HEK293 (cell line): ENCODE measurements at regions not wholly inside any gene's neighbourhood (a gene's known extent, or its start where the extent isn't known, plus 50 kb on each side); places are given as distances from the start of the nearest gene placed in this dataset.

Experiments used
- CTCF ChIA-PET: fragments of 350-600 bp; formaldehyde crosslinking; extraction: SDS; loops from one replicate; lab custom pipeline; 2021; ENCODE audit warnings: antibody characterized with exemption; lab: Yijun Ruan, JAX
- POLR2A ChIA-PET: fragments of 300-600 bp; formaldehyde crosslinking; extraction: SDS; loops from one replicate; lab custom pipeline; 2020; ENCODE audit warnings: antibody characterized with exemption, inconsistent platforms; lab: Yijun Ruan, JAX
- H3K27ac ChIP-seq: fragments of 200-500 bp; sonication (Bioruptor generic); 2 replicates; pipeline ENCODE4 v1.5.1; 2014; ENCODE audit warnings: low read depth, low read length, control low read depth, inconsistent platforms; ENCODE audit errors: extremely low read depth
- H3K36me3 ChIP-seq, 2 experiments: fragments of 200-500 bp in 1 of 2; sonication (Bioruptor generic) in 1 of 2; 1 replicate in 1 of 2; 2 replicates in 1 of 2; pipeline ENCODE4 v1.5.1; 2014 to 2017; ENCODE audit warnings: inconsistent platforms in 2 of 2, low read length in 2 of 2; ENCODE audit not compliant: control insufficient read depth in 2 of 2, insufficient read depth in 1 of 2
- H3K4me1 ChIP-seq: fragments of 200-500 bp; sonication (Bioruptor generic); 2 replicates; pipeline ENCODE4 v1.5.1; 2014; ENCODE audit warnings: mild to moderate bottlenecking, low read length, inconsistent platforms; ENCODE audit not compliant: control insufficient read depth, insufficient read depth
- H3K4me3 ChIP-seq: 2 replicates; pipeline ENCODE4 v1.5.1; 2011; ENCODE audit warnings: low read depth, mild to moderate bottlenecking, control low read depth, low read length, moderate library complexity
- H3K9me3 ChIP-seq: fragments of 200-500 bp; sonication (Bioruptor generic); 2 replicates; pipeline ENCODE4 v1.5.1; 2014; ENCODE audit warnings: low read depth, low read length, inconsistent platforms; ENCODE audit not compliant: control insufficient read depth, insufficient read depth
- BCL11B ChIP-seq: fragments of 450-650 bp; formaldehyde crosslinking; IDR thresholded peaks from 2 replicates; pipeline ENCODE4 v1.5.1; 2016; ENCODE audit warnings: low read depth, missing biosample characterization, missing genetic modification characterization
- KLF10 ChIP-seq: fragments of 450-650 bp; IDR thresholded peaks from 2 replicates; pipeline ENCODE4 v1.5.1; 2018; ENCODE audit warnings: missing biosample characterization, mild to moderate bottlenecking, missing genetic modification characterization
- KLF8 ChIP-seq: fragments of 450-650 bp; formaldehyde crosslinking; IDR thresholded peaks from 2 replicates; pipeline ENCODE4 v1.5.1; 2016; ENCODE audit warnings: missing biosample characterization, missing genetic modification characterization
- ZFP41 ChIP-seq: fragments of 450-650 bp; formaldehyde crosslinking; IDR thresholded peaks from 2 replicates; pipeline ENCODE4 v1.5.1; 2016; ENCODE audit warnings: missing biosample characterization, missing genetic modification characterization, borderline replicate concordance
- ZNF133 ChIP-seq: fragments of 450-650 bp; formaldehyde crosslinking; IDR thresholded peaks from 2 replicates; pipeline ENCODE4 v1.5.1; 2016; ENCODE audit warnings: missing biosample characterization, missing genetic modification characterization
- ZNF157 ChIP-seq: fragments of 450-650 bp; formaldehyde crosslinking; IDR thresholded peaks from 2 replicates; pipeline ENCODE4 v1.5.1; 2016; ENCODE audit warnings: missing biosample characterization, missing genetic modification characterization
- ZNF223 ChIP-seq: fragments of 450-650 bp; formaldehyde crosslinking; IDR thresholded peaks from 2 replicates; pipeline ENCODE4 v1.5.1; 2016; ENCODE audit warnings: missing biosample characterization, missing genetic modification characterization
- ZNF292 ChIP-seq: fragments of 450-650 bp; formaldehyde crosslinking; IDR thresholded peaks from 2 replicates; pipeline ENCODE4 v1.5.1; 2016; ENCODE audit warnings: low read depth, missing biosample characterization, missing genetic modification characterization, borderline replicate concordance
- ZNF302 ChIP-seq: fragments of 450-650 bp; formaldehyde crosslinking; IDR thresholded peaks from 2 replicates; pipeline ENCODE4 v1.5.1; 2016; ENCODE audit warnings: missing biosample characterization, missing genetic modification characterization, low read depth
- ZNF670 ChIP-seq: fragments of 450-650 bp; formaldehyde crosslinking; IDR thresholded peaks from 2 replicates; pipeline ENCODE4 v1.5.1; 2016; ENCODE audit warnings: missing biosample characterization, missing genetic modification characterization, low read depth
- ZNF791 ChIP-seq: fragments of 450-650 bp; formaldehyde crosslinking; IDR thresholded peaks from 2 replicates; pipeline ENCODE4 v1.5.1; 2016; ENCODE audit warnings: missing biosample characterization, missing genetic modification characterization
- ZNF830 ChIP-seq: fragments of 450-650 bp; IDR thresholded peaks from 2 replicates; pipeline ENCODE4 v1.5.0; 2018; ENCODE audit warnings: missing biosample characterization, missing genetic modification characterization, low read depth, mild to moderate bottlenecking, moderate library complexity
- ZNF837 ChIP-seq: fragments of 450-650 bp; formaldehyde crosslinking; IDR thresholded peaks from 2 replicates; pipeline ENCODE4 v1.5.1; 2016; ENCODE audit warnings: missing biosample characterization, missing genetic modification characterization
- ZSCAN23 ChIP-seq: fragments of 450-650 bp; formaldehyde crosslinking; IDR thresholded peaks from 2 replicates; pipeline ENCODE4 v1.5.1; 2016; ENCODE audit warnings: missing biosample characterization, missing genetic modification characterization
- TF ChIP-seq, protein P1 (sequence below): fragments of 450-650 bp; formaldehyde crosslinking; IDR thresholded peaks from 2 replicates; pipeline ENCODE4 v1.5.1; 2016; ENCODE audit warnings: missing biosample characterization, missing genetic modification characterization
- TF ChIP-seq, protein P2 (sequence below): fragments of 450-650 bp; formaldehyde crosslinking; IDR thresholded peaks from 2 replicates; pipeline ENCODE4 v1.5.1; 2016; ENCODE audit warnings: missing biosample characterization, missing genetic modification characterization
- TF ChIP-seq, protein P3 (sequence below): fragments of 450-650 bp; formaldehyde crosslinking; IDR thresholded peaks from 2 replicates; pipeline ENCODE4 v1.5.0; 2017; ENCODE audit warnings: missing biosample characterization, missing genetic modification characterization, borderline replicate concordance
- TF ChIP-seq, protein P4 (sequence below): fragments of 450-650 bp; formaldehyde crosslinking; IDR thresholded peaks from 2 replicates; pipeline ENCODE4; 2016; ENCODE audit warnings: missing biosample characterization, missing genetic modification characterization

DNA sequence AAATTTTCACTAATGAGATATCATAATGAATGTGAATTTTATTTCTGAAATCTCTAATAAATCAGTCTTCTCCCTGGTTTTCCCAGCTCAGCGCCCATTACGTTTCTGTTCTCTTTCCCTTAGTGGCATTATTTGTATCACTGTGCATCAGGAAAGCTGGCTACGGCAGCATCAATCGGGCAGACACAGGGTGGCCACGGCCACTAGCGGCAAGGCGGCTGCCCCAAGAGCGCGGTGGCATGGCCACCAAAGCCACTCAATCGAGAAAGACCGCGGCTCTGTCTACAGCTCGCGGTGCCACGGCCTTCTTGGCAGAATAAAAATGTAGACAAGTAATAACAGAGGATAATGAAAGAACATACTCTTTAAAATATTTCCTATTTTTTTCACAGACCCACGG is 168.0 kb downstream of the RPIA start:
- H3K27ac ChIP-seq: no peak overlapping the region
- ChIA-PET POLR2A (no interaction called here), CTCF (interaction anchor here (0.7 to 4.3 kb wide), 7 partner anchors 10 to 27 kb away, joined by 3 to 24 read pairs (median 4); no protein-coding TSS in a partner anchor)
- no peaks in the 10 kb centered on the region for H3K4me1 ChIP-seq
- H3K4me3 ChIP-seq: no peak overlapping the region
- no peak for TF ChIP-seq ZNF837 (tag by site-specific recombination)
- no peak for TF ChIP-seq ZNF302 (tag by site-specific recombination)
- TF ChIP-seq, protein P1, sequence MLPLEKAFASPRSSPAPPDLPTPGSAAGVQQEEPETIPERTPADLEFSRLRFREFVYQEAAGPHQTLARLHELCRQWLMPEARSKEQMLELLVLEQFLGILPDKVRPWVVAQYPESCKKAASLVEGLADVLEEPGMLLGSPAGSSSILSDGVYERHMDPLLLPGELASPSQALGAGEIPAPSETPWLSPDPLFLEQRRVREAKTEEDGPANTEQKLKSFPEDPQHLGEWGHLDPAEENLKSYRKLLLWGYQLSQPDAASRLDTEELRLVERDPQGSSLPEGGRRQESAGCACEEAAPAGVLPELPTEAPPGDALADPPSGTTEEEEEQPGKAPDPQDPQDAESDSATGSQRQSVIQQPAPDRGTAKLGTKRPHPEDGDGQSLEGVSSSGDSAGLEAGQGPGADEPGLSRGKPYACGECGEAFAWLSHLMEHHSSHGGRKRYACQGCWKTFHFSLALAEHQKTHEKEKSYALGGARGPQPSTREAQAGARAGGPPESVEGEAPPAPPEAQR (tag by site-specific recombination): no peak
- TF ChIP-seq KLF10 (tag by site-specific recombination): no peak
- TF ChIP-seq ZNF157 (tag by site-specific recombination): no peak
- no peak for TF ChIP-seq BCL11B
- no peak for TF ChIP-seq ZNF791 (tag by site-specific recombination)
- TF ChIP-seq, protein P2, sequence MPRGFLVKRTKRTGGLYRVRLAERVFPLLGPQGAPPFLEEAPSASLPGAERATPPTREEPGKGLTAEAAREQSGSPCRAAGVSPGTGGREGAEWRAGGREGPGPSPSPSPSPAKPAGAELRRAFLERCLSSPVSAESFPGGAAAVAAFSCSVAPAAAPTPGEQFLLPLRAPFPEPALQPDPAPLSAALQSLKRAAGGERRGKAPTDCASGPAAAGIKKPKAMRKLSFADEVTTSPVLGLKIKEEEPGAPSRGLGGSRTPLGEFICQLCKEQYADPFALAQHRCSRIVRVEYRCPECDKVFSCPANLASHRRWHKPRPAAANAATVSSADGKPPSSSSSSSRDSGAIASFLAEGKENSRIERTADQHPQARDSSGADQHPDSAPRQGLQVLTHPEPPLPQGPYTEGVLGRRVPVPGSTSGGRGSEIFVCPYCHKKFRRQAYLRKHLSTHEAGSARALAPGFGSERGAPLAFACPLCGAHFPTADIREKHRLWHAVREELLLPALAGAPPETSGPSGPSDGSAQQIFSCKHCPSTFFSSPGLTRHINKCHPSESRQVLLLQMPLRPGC (tag by site-specific recombination): no peak
- TF ChIP-seq ZNF133 (tag by site-specific recombination): no peak
- TF ChIP-seq ZNF670 (tag by site-specific recombination): no peak
- TF ChIP-seq, protein P3, sequence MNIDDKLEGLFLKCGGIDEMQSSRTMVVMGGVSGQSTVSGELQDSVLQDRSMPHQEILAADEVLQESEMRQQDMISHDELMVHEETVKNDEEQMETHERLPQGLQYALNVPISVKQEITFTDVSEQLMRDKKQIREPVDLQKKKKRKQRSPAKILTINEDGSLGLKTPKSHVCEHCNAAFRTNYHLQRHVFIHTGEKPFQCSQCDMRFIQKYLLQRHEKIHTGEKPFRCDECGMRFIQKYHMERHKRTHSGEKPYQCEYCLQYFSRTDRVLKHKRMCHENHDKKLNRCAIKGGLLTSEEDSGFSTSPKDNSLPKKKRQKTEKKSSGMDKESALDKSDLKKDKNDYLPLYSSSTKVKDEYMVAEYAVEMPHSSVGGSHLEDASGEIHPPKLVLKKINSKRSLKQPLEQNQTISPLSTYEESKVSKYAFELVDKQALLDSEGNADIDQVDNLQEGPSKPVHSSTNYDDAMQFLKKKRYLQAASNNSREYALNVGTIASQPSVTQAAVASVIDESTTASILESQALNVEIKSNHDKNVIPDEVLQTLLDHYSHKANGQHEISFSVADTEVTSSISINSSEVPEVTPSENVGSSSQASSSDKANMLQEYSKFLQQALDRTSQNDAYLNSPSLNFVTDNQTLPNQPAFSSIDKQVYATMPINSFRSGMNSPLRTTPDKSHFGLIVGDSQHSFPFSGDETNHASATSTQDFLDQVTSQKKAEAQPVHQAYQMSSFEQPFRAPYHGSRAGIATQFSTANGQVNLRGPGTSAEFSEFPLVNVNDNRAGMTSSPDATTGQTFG (tag by site-specific recombination): no peak
- no peak for TF ChIP-seq ZNF292 (tag by site-specific recombination)
- TF ChIP-seq ZFP41 (tag by site-specific recombination): no peak
- no peak for TF ChIP-seq KLF8
- TF ChIP-seq, protein P4, sequence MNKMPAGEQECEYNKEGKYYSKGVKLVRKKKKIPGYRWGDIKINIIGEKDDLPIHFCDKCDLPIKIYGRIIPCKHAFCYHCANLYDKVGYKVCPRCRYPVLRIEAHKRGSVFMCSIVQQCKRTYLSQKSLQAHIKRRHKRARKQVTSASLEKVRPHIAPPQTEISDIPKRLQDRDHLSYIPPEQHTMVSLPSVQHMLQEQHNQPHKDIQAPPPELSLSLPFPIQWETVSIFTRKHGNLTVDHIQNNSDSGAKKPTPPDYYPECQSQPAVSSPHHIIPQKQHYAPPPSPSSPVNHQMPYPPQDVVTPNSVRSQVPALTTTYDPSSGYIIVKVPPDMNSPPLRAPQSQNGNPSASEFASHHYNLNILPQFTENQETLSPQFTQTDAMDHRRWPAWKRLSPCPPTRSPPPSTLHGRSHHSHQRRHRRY (tag by site-specific recombination): no peak
- no peaks in the 10 kb centered on the region for H3K36me3 ChIP-seq
- H3K9me3 ChIP-seq: no peaks in the 10 kb centered on the region

DNA sequence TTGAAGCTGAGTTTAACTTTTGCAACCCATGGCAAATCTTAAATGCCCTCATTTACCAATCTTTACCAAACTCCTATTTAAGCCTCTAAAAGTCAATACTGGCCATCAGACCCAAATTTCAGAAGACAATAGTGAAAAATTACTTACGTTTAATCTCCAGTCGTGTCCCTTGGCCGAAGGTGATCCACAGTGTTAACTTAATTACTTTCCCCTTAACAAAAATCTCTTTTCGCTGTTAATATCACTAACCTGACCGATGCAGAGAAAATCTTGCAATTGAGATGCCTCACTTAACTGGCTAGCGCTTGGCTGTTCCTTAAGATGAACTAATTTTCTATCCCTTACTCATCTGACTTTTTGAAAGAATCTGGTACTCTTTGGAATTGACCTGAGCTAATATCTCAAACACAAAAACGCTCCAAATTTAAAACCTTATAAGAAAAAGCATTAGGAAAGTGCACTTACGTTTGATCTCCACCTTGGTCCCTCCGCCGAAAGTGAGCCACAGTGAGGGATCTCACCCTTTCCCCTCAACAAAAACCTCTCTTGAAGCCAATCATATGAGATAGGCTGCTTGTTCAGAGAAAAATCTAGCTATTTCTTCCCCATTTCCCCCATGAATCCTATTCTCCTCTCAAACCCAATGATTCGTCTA is 169.1 kb downstream of the RPIA start:
- ChIA-PET CTCF (interaction anchor here (1.2 to 4.3 kb wide), 3 partner anchors 14 to 22 kb away, joined by 3 to 24 read pairs (median 22); no protein-coding TSS in a partner anchor), POLR2A (no interaction called here)
- H3K4me3 ChIP-seq: no peak overlapping the region

More for the DNA sequence above, 169.1 kb downstream of the RPIA start:
- Histone ChIP-seq H3K9me3 (no peaks in the 10 kb centered on the region), H3K27ac (no peak overlapping the region), H3K36me3 (no peaks in the 10 kb centered on the region), H3K4me1 (no peaks in the 10 kb centered on the region)
- no peak for TF ChIP-seq ZSCAN23 (tag by site-specific recombination)
- TF ChIP-seq KLF10 (tag by site-specific recombination): no peak
- no peak for TF ChIP-seq ZNF223 (tag by site-specific recombination)
- no peak for TF ChIP-seq ZNF830
